GM06990 (cell line): ENCODE measurements at regions not wholly inside any gene's neighbourhood (a gene's known extent, or its start where the extent isn't known, plus 50 kb on each side); places are given as distances from the start of the nearest gene placed in this dataset.

ENCODE experiments used
- DNase-seq: peaks from one replicate; pipeline ENCODE4 v3.0.0-alpha.2; 2011; ENCODE audit not compliant: insufficient read length; ENCODE audit errors: extremely low read depth
- H3K27me3 ChIP-seq: replicated peaks from 2 replicates; pipeline ENCODE4 v1.6.0; 2011; ENCODE audit warnings: low read length; ENCODE audit not compliant: control insufficient read depth, insufficient read depth
- H3K36me3 ChIP-seq: 2 replicates; pipeline ENCODE4 v1.5.1; 2011; ENCODE audit warnings: low read length; ENCODE audit not compliant: control insufficient read depth, insufficient read depth
- H3K4me3 ChIP-seq: replicated peaks from 2 replicates; pipeline ENCODE4 v1.5.1; 2011; ENCODE audit warnings: low read depth, mild to moderate bottlenecking, control low read depth, low read length
- CTCF ChIP-seq: IDR thresholded peaks from 2 replicates; pipeline ENCODE4 v1.5.1; 2011; ENCODE audit warnings: low read length, control low read depth, mild to moderate bottlenecking, inconsistent platforms; ENCODE audit not compliant: insufficient read depth, poor library complexity, severe bottlenecking

- H3K4me3 ChIP-seq, result no peak overlapping the region
- no peaks in the 10 kb centered on the region for H3K27me3 ChIP-seq
- no peaks in the 10 kb centered on the region for H3K36me3 ChIP-seq
- TF ChIP-seq CTCF, result no peak
- DNase-seq, result no peak
Observed at GRCh38 chr10:105596749-105597148, 955.7 kb downstream of the SORCS3 start.

GRCh38 chr10:105594296-105594695 is 953.2 kb downstream of the SORCS3 start:
- DNase-seq, result no peak
- H3K4me3 ChIP-seq, result no peak overlapping the region
- H3K27me3 ChIP-seq, result no peaks in the 10 kb centered on the region
- no peaks in the 10 kb centered on the region for H3K36me3 ChIP-seq
- no peak for TF ChIP-seq CTCF

GRCh38 chr10:105592468-105592867 is 951.4 kb downstream of the SORCS3 start:
- H3K36me3 ChIP-seq, result no peaks in the 10 kb centered on the region
- no peaks in the 10 kb centered on the region for H3K27me3 ChIP-seq
- no peak for DNase-seq
- no peak overlapping the region for H3K4me3 ChIP-seq
- no peak for TF ChIP-seq CTCF

DNA sequence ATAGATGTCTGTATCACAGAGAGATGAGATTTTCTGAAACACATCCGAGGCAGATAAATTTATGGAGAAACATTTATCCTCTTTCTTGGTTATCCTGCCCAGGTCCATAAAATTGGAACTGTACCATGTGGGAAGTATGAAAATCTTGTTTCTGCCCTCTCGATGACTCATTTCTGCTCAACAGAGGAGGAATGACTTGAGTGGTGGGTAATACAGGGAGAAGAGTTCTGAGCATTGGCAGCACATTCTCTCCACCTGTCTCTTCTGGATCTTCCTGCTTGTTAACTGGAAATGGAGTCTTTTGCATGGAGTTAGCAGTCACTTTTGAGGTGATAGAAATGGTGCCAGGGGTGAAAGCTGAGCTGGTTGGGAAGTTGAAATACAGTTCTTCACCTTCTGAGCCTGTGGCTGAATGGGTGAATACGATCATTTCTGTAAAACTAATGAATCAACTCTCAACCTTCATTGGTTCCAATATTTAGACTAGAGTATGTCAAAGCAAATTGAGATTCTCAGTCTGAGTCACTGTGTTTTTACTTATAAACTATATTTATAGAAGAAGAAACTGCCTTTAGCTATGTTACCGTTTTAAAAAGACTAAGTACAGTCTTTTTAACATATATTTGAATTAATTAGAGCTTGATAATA is 945.5 kb downstream of the SORCS3 start:
- no peaks in the 10 kb centered on the region for H3K27me3 ChIP-seq
- H3K36me3 ChIP-seq, result no peaks in the 10 kb centered on the region
- H3K4me3 ChIP-seq, result no peak overlapping the region
- no peak for DNase-seq
- no peak for TF ChIP-seq CTCF

DNA sequence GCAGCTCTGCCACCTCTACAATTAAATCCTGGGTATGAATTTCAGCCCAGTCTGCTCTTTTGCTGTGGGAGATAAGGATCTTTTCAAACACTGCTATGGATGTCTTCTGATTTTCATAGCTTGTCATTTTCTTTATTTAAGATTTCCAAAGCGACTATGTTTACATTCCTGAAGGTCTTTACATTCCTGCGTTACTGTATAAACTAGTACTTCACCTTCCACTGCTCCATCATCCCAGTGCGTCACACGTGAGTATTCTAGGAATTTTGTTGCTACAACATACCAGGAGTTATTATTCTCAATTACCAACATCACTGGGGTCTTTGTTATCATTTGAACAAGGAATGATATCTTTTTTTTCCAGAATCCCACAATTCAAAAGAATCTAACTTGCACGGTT is 944.7 kb downstream of the SORCS3 start:
- Histone ChIP-seq H3K27me3 (no peaks in the 10 kb centered on the region), H3K4me3 (no peak overlapping the region), H3K36me3 (no peaks in the 10 kb centered on the region)
- no peak for DNase-seq
- TF ChIP-seq CTCF, result no peak

DNA sequence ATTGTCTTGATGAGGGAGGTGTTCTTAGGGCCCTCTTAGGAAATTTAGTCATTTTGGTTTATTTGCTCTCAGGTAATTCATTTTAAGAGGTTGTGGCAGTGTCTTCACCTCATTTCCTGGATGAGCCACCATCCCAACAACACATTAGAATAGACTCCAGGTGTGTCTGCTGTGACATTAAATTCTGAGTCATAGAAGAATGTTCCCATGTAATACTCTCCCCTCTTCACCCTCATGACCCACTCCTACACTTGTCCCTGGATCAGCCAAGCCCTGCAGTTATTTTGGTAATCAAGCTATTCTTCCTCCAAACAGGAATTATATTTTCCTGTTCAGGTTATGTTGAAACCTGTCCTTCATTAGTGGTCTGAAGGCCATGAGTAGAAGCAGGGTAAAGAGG is 944.1 kb downstream of the SORCS3 start:
- Histone ChIP-seq H3K27me3 (no peaks in the 10 kb centered on the region), H3K36me3 (no peaks in the 10 kb centered on the region), H3K4me3 (no peak overlapping the region)
- no peak for DNase-seq
- TF ChIP-seq CTCF, result no peak
